OCI-LY7 (cell line): ENCODE measurements at regions not wholly inside any gene's neighbourhood (a gene's known extent, or its start where the extent isn't known, plus 50 kb on each side); places are given as distances from the start of the nearest gene placed in this dataset.

Experiments
- BruUV-seq: library from RNA; stranded (reverse); fragments of 400-500 nt; replicated peaks from 2 replicates; lab custom pipeline; 2021; lab: Mats Ljungman, UMichigan
- CTCF ChIA-PET: fragments of 300-600 bp; sonication (Branson Sonifier 250); formaldehyde crosslinking; loops from one replicate; lab custom pipeline; 2022; ENCODE audit warnings: antibody characterized with exemption; ENCODE audit not compliant: unreplicated experiment; lab: Charles Lee
- POLR2A ChIA-PET: fragments of 300-600 bp; sonication (Branson Sonifier 250); formaldehyde crosslinking; loops from one replicate; lab custom pipeline; 2022; ENCODE audit warnings: antibody characterized with exemption; lab: Charles Lee
- DNase-seq: peaks from one replicate; pipeline ENCODE4 v3.0.0-alpha.2; 2015; ENCODE audit warnings: low spot score
- H2AFZ ChIP-seq: fragments of 200-600 bp; sonication (generic), shearing (Covaris generic); 2 replicates; pipeline ENCODE4 v1.6.1; 2014; ENCODE audit warnings: mild to moderate bottlenecking, antibody characterized with exemption, low read length, moderate library complexity
- H3K27ac ChIP-seq: fragments of 200-600 bp; sonication (generic); 2 replicates; pipeline ENCODE4 v1.5.1; 2014; ENCODE audit warnings: mixed run types, low read depth, mild to moderate bottlenecking, moderate library complexity, low read length, inconsistent platforms; ENCODE audit not compliant: poor library complexity, severe bottlenecking
- H3K36me3 ChIP-seq: fragments of 200-600 bp; sonication (generic); 2 replicates; pipeline ENCODE4 v1.6.1; 2014; ENCODE audit warnings: mild to moderate bottlenecking, antibody characterized with exemption, low read length, moderate library complexity, mixed read lengths; ENCODE audit not compliant: insufficient read depth
- H3K4me1 ChIP-seq: fragments of 200-600 bp; sonication (generic); 2 replicates; pipeline ENCODE4 v1.5.1; 2014; ENCODE audit warnings: mild to moderate bottlenecking, low read length; ENCODE audit not compliant: insufficient read depth, poor library complexity, severe bottlenecking
- H3K4me2 ChIP-seq: fragments of 200-600 bp; sonication (generic); 2 replicates; pipeline ENCODE4 v1.6.1; 2014; ENCODE audit warnings: mild to moderate bottlenecking, low read length
- H3K4me3 ChIP-seq: fragments of 200-600 bp; sonication (generic); 2 replicates; pipeline ENCODE4 v1.5.1; 2014; ENCODE audit warnings: mild to moderate bottlenecking, low read depth, low read length; ENCODE audit not compliant: poor library complexity, severe bottlenecking
- H3K79me2 ChIP-seq: fragments of 200-600 bp; sonication (generic); 2 replicates; pipeline ENCODE4 v1.6.1; 2016; ENCODE audit warnings: low read depth, mild to moderate bottlenecking, low read length, moderate library complexity, mixed read lengths; ENCODE audit not compliant: insufficient read depth
- H3K9me2 ChIP-seq: fragments of 200-600 bp; sonication (generic); 2 replicates; pipeline ENCODE4 v1.6.1; 2016; ENCODE audit warnings: mild to moderate bottlenecking, low read length, mixed read lengths; ENCODE audit not compliant: insufficient read depth
- H3K9me3 ChIP-seq: fragments of 200-600 bp; sonication (generic); 2 replicates; pipeline ENCODE4 v1.6.1; 2014; ENCODE audit warnings: mild to moderate bottlenecking, mixed run types, low read length, mixed read lengths
- H4K20me1 ChIP-seq: fragments of 200-600 bp; sonication (generic); 2 replicates; pipeline ENCODE4 v1.6.1; 2014; ENCODE audit warnings: mild to moderate bottlenecking, antibody characterized with exemption, low read length, moderate library complexity, mixed read lengths; ENCODE audit not compliant: insufficient read depth
- EZH2phosphoT487 ChIP-seq: fragments of 200-600 bp; sonication (generic); IDR thresholded peaks from 2 replicates; pipeline ENCODE4 v1.6.1; 2018; ENCODE audit warnings: low read depth, borderline replicate concordance, mild to moderate bottlenecking, mixed run types, antibody characterized with exemption, low read length, moderate library complexity, mixed read lengths
- intact Hi-C: fragments of 100-400 bp; cut with micrococcal nuclease; formaldehyde crosslinking; loops from one replicate; pipeline ENCODE4 v1.10.0; 2022; ENCODE audit not compliant: unreplicated experiment
- TF ChIP-seq, protein P1 (sequence below): fragments of 200-600 bp; sonication (generic); conservative IDR thresholded peaks from 2 replicates; pipeline ENCODE4 v1.5.1; 2014; ENCODE audit warnings: mild to moderate bottlenecking, antibody characterized with exemption, low read length, moderate library complexity, mixed read lengths

- POLR2A ChIA-PET = no interaction called here
- Histone ChIP-seq H3K4me1 (no peaks in the 10 kb centered on the region), H4K20me1 (no peaks in the 10 kb centered on the region), H2AFZ (no peak overlapping the region), H3K36me3 (no peaks in the 10 kb centered on the region), H3K9me3 (no peaks in the 10 kb centered on the region), H3K9me2 (no peaks in the 10 kb centered on the region), H3K27ac (no peak overlapping the region), H3K79me2 (no peaks in the 10 kb centered on the region), H3K4me3 (no peak overlapping the region), H3K4me2 (no peak overlapping the region)
- DNase-seq = no peak
- no peak for TF ChIP-seq EZH2phosphoT487
- TF ChIP-seq, protein P1, sequence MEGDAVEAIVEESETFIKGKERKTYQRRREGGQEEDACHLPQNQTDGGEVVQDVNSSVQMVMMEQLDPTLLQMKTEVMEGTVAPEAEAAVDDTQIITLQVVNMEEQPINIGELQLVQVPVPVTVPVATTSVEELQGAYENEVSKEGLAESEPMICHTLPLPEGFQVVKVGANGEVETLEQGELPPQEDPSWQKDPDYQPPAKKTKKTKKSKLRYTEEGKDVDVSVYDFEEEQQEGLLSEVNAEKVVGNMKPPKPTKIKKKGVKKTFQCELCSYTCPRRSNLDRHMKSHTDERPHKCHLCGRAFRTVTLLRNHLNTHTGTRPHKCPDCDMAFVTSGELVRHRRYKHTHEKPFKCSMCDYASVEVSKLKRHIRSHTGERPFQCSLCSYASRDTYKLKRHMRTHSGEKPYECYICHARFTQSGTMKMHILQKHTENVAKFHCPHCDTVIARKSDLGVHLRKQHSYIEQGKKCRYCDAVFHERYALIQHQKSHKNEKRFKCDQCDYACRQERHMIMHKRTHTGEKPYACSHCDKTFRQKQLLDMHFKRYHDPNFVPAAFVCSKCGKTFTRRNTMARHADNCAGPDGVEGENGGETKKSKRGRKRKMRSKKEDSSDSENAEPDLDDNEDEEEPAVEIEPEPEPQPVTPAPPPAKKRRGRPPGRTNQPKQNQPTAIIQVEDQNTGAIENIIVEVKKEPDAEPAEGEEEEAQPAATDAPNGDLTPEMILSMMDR = no peak
- no TSS peak for BruUV-seq
- CTCF ChIA-PET = no interaction called here
- intact Hi-C loops = no loop called here
Measured at GRCh38 chr10:85235258-85235657, 906.9 kb downstream of the CCSER2 start.

DNA sequence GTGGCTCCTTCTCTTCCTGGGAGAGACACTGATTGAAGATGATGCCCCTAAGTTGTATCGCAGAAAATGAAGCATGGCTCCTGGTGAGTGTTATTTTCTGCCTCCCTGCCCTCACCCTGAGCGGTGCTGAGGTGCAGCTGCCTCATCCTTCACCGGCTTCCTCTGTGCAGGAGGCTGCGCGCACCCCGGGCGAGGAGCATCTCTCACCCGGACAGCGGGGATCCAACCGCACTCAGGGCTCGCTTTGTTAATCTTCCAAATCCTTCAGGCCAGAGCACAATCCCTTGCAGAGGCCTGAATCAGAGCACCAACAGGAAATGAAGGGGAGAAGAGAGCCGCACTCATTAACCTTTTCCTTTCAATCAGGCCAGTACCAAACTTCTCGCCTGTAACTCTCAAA lies 910.3 kb downstream of the CCSER2 start:
- Histone ChIP-seq H4K20me1 (no peaks in the 10 kb centered on the region), H3K9me2 (no peaks in the 10 kb centered on the region), H2AFZ (no peak overlapping the region), H3K4me3 (no peak overlapping the region), H3K4me1 (no peaks in the 10 kb centered on the region), H3K79me2 (no peaks in the 10 kb centered on the region), H3K9me3 (no peaks in the 10 kb centered on the region), H3K36me3 (no peaks in the 10 kb centered on the region), H3K4me2 (no peak overlapping the region), H3K27ac (no peak overlapping the region)
- ChIA-PET POLR2A (no interaction called here), CTCF (no interaction called here)
- BruUV-seq = no TSS peak
- intact Hi-C loops = no loop called here
- no peak for DNase-seq
- TF ChIP-seq, protein P1 = no peak
- no peak for TF ChIP-seq EZH2phosphoT487

DNA sequence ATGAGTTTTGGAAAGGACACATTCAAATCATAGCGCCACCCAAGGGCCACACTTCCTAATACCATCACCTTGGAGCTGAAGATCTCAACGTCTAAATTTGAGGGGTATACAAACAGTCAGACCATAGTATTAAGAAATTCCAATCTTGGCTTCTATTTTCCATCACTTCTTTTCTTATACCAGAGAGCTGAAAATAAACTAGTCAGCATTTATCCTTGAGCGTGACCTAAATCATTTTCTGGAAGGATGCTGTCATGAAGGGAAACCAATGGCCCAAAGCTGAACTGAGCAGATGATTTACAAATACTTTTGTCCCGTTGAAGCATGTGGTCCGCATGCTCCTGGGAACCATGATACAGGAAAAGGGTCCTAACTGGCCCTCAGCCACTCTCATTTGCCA lies 921.9 kb downstream of the CCSER2 start:
- ChIA-PET CTCF (no interaction called here), POLR2A (interaction anchor here (1.0 kb wide), 1 partner anchor 98 kb away, joined by 3 read pairs; no protein-coding TSS in a partner anchor)
- no peak for DNase-seq
- H3K36me3 ChIP-seq = no peaks in the 10 kb centered on the region
- TF ChIP-seq, protein P1 = no peak
- TF ChIP-seq EZH2phosphoT487 = no peak
- BruUV-seq = no TSS peak
- no peaks in the 10 kb centered on the region for H3K9me3 ChIP-seq
- H3K4me1 ChIP-seq = no peaks in the 10 kb centered on the region
- intact Hi-C loops = no loop called here
- H3K4me2 ChIP-seq = no peak overlapping the region
- no peaks in the 10 kb centered on the region for H4K20me1 ChIP-seq
- no peaks in the 10 kb centered on the region for H3K79me2 ChIP-seq
- H2AFZ ChIP-seq = no peak overlapping the region
- H3K4me3 ChIP-seq = no peak overlapping the region
- no peak overlapping the region for H3K27ac ChIP-seq
- no peaks in the 10 kb centered on the region for H3K9me2 ChIP-seq
